22Rv1 (cell line): ENCODE measurements at regions not wholly inside any gene's neighbourhood (a gene's known extent, or its start where the extent isn't known, plus 50 kb on each side); places are given as distances from the start of the nearest gene placed in this dataset.

Experiments used
- ZFX ChIP-seq: fragments of 450-650 bp; IDR thresholded peaks from 2 replicates; pipeline ENCODE4 v1.6.1; 2017; ENCODE audit warnings: antibody characterized with exemption, borderline replicate concordance
- TF ChIP-seq, protein P1 (sequence below): fragments of 450-650 bp; IDR thresholded peaks from 2 replicates; pipeline ENCODE4 v1.5.1; 2017; ENCODE audit warnings: mild to moderate bottlenecking

- TF ChIP-seq, protein P1, sequence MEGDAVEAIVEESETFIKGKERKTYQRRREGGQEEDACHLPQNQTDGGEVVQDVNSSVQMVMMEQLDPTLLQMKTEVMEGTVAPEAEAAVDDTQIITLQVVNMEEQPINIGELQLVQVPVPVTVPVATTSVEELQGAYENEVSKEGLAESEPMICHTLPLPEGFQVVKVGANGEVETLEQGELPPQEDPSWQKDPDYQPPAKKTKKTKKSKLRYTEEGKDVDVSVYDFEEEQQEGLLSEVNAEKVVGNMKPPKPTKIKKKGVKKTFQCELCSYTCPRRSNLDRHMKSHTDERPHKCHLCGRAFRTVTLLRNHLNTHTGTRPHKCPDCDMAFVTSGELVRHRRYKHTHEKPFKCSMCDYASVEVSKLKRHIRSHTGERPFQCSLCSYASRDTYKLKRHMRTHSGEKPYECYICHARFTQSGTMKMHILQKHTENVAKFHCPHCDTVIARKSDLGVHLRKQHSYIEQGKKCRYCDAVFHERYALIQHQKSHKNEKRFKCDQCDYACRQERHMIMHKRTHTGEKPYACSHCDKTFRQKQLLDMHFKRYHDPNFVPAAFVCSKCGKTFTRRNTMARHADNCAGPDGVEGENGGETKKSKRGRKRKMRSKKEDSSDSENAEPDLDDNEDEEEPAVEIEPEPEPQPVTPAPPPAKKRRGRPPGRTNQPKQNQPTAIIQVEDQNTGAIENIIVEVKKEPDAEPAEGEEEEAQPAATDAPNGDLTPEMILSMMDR: no peak
- no peak for TF ChIP-seq ZFX
Observed at GRCh38 chr2:235267251-235267650, 226.6 kb upstream of the AGAP1 start.
